ENCODE measurements at regions not wholly inside any gene's neighbourhood (a gene's known extent, or its start where the extent isn't known, plus 50 kb on each side); places are given as distances from the start of the nearest gene placed in this dataset.

GRCh38 chrX:66328950-66329596 is 165.0 kb downstream of the HEPH start:
- DNase-seq: no peak

- DNase-seq: no peak
Measured at GRCh38 chrX:66360894-66361293, 196.8 kb downstream of the HEPH start.

- no peak for DNase-seq
Measured at GRCh38 chrX:66384722-66385121, 220.7 kb downstream of the HEPH start.

GRCh38 chrX:66399273-66399672 is 235.2 kb downstream of the HEPH start:
- DNase-seq: no peak

GRCh38 chrX:66402165-66402564 is 236.7 kb downstream of the EDA2R start:
- no peak for DNase-seq

GRCh38 chrX:66408507-66408906 is 230.4 kb downstream of the EDA2R start:
- DNase-seq: peak; percentile 1

GRCh38 chrX:66410806-66411205 is 228.1 kb downstream of the EDA2R start:
- DNase-seq: no peak
